ENCODE measurements at regions not wholly inside any gene's neighbourhood (a gene's known extent, or its start where the extent isn't known, plus 50 kb on each side); places are given as distances from the start of the nearest gene placed in this dataset.

DNA sequence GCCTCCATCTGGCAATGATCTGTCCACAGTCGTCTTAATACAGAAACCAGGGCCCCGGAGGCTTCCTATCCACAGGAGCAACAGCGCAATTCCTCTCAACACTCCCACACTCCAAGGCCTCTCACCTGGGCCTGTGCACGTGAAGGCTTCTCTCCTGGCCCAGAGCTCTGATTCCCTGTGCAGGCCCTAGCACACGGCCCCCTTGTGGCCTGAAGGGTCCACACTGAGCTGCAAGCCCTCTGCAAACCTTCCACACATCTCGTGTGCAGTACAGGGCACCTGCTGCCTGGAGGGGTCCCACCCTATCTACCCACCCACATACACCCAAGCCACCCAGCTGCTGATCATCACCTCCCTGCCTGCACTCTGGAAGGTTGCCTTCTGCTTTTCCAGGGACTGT lies 150.1 kb upstream of the NUDT10 start:
- TF ChIP-seq, protein P1, sequence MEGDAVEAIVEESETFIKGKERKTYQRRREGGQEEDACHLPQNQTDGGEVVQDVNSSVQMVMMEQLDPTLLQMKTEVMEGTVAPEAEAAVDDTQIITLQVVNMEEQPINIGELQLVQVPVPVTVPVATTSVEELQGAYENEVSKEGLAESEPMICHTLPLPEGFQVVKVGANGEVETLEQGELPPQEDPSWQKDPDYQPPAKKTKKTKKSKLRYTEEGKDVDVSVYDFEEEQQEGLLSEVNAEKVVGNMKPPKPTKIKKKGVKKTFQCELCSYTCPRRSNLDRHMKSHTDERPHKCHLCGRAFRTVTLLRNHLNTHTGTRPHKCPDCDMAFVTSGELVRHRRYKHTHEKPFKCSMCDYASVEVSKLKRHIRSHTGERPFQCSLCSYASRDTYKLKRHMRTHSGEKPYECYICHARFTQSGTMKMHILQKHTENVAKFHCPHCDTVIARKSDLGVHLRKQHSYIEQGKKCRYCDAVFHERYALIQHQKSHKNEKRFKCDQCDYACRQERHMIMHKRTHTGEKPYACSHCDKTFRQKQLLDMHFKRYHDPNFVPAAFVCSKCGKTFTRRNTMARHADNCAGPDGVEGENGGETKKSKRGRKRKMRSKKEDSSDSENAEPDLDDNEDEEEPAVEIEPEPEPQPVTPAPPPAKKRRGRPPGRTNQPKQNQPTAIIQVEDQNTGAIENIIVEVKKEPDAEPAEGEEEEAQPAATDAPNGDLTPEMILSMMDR (IDR thresholded peaks at IDR 0.05) = no peak
- no peak for TF ChIP-seq POLR2A (IDR thresholded peaks at IDR 0.05)

Data from body of pancreas (tissue), 4 donors.